GM12878 (cell line): ENCODE measurements at regions not wholly inside any gene's neighbourhood (a gene's known extent, or its start where the extent isn't known, plus 50 kb on each side); places are given as distances from the start of the nearest gene placed in this dataset.

Experiments used
- CTCF ChIP-seq, 3 experiments: IDR thresholded peaks in 2 of 3; conservative IDR thresholded peaks in 1 of 3; 2 replicates each; pipeline ENCODE4 v1.5.1; 2011; ENCODE audit warnings: low read depth in 3 of 3, low read length in 3 of 3, mild to moderate bottlenecking in 3 of 3, control low read depth in 2 of 3, moderate library complexity in 2 of 3, inconsistent platforms in 1 of 3, mixed read lengths in 1 of 3; ENCODE audit not compliant: control insufficient read depth in 2 of 3, insufficient read depth in 1 of 3; ENCODE audit errors: extremely low read depth in 1 of 3
- EP300 ChIP-seq, 2 experiments: fragments of 150-350 bp in 1 of 2; IDR thresholded peaks; 2 replicates each; pipeline ENCODE4 v1.6.1; 2011 to 2012; ENCODE audit warnings: low read depth in 2 of 2, low read length in 2 of 2, borderline replicate concordance in 1 of 2, improper control_type of control experiment in 1 of 2, inconsistent platforms in 1 of 2; ENCODE audit not compliant: control insufficient read depth in 1 of 2
- ZNF687 ChIP-seq: fragments of 450-650 bp; IDR thresholded peaks from 2 replicates; pipeline ENCODE4 v1.6.1; 2017; ENCODE audit warnings: mild to moderate bottlenecking, moderate library complexity

- TF ChIP-seq EP300 (IDR thresholded peaks at IDR 0.05; ENCODE audit: borderline replicate concordance in 1 of 2, control insufficient read depth in 1 of 2, low read depth in 2 of 2, low read length in 2 of 2) (no peak), ZNF687 (no peak), CTCF (IDR thresholded peaks at IDR 0.05 in 2 of 3, conservative IDR thresholded peaks at IDR 0.05 in 1 of 3; ENCODE audit: control insufficient read depth in 2 of 3, extremely low read depth in 1 of 3, insufficient read depth in 1 of 3, low read depth in 3 of 3, low read length in 3 of 3) (no peak)
These were observed 147.5 kb downstream of the IPO8 start for GRCh38 chr12:30548203-30548602.
